H9 (cell line): ENCODE measurements at regions not wholly inside any gene's neighbourhood (a gene's known extent, or its start where the extent isn't known, plus 50 kb on each side); places are given as distances from the start of the nearest gene placed in this dataset.

Source experiments
- DNase-seq: peaks from one replicate; pipeline ENCODE4 v3.0.0-alpha.2; 2017
- H2AFZ ChIP-seq: one replicate; pipeline ENCODE4 v1.6.1; 2013; ENCODE audit warnings: mild to moderate bottlenecking, low read length, control low read depth, moderate library complexity
- H2AK5ac ChIP-seq: 2 replicates; pipeline ENCODE4 v1.6.1; 2013; ENCODE audit warnings: low read length, control low read depth, mixed read lengths; ENCODE audit not compliant: insufficient read length
- H2BK120ac ChIP-seq: one replicate; pipeline ENCODE4 v1.6.1; 2013; ENCODE audit warnings: low read depth, mild to moderate bottlenecking, low read length, control low read depth, inconsistent platforms; ENCODE audit not compliant: poor library complexity, severe bottlenecking
- H2BK12ac ChIP-seq: 2 replicates; pipeline ENCODE4 v1.6.1; 2013; ENCODE audit warnings: low read length, control low read depth, mixed read lengths, low read depth; ENCODE audit not compliant: insufficient read length
- H2BK15ac ChIP-seq: 2 replicates; pipeline ENCODE4 v1.6.1; 2013; ENCODE audit warnings: low read depth, low read length, control low read depth
- H2BK20ac ChIP-seq: one replicate; pipeline ENCODE4 v1.6.1; 2013; ENCODE audit warnings: low read depth, mild to moderate bottlenecking, low read length, control low read depth, inconsistent platforms; ENCODE audit not compliant: poor library complexity, severe bottlenecking
- H2BK5ac ChIP-seq: 2 replicates; pipeline ENCODE4 v1.6.1; 2013; ENCODE audit warnings: low read length, control low read depth, mixed read lengths; ENCODE audit not compliant: insufficient read length
- H3K14ac ChIP-seq: 2 replicates; pipeline ENCODE4 v1.6.1; 2013; ENCODE audit warnings: low read length, control low read depth; ENCODE audit not compliant: insufficient read depth
- H3K18ac ChIP-seq: 2 replicates; pipeline ENCODE4 v1.6.1; 2013; ENCODE audit warnings: low read depth, mild to moderate bottlenecking, mixed read lengths, low read length, control low read depth; ENCODE audit not compliant: insufficient read length
- H3K23ac ChIP-seq: 2 replicates; pipeline ENCODE4 v1.6.1; 2013; ENCODE audit warnings: low read length, control low read depth, mixed read lengths, low read depth; ENCODE audit not compliant: insufficient read length
- H3K23me2 ChIP-seq: 2 replicates; pipeline ENCODE4 v1.6.1; 2013; ENCODE audit warnings: low read depth, mild to moderate bottlenecking, mixed read lengths, low read length, control low read depth; ENCODE audit not compliant: insufficient read length, poor library complexity, severe bottlenecking
- H3K27ac ChIP-seq: 2 replicates; pipeline ENCODE4 v1.5.1; 2013; ENCODE audit warnings: low read length, control low read depth, mixed read lengths, low read depth; ENCODE audit not compliant: insufficient read length
- H3K27me3 ChIP-seq: 2 replicates; pipeline ENCODE4 v1.6.1; 2013; ENCODE audit warnings: low read length, control low read depth, inconsistent platforms; ENCODE audit not compliant: insufficient read depth
- H3K4ac ChIP-seq: 2 replicates; pipeline ENCODE4 v1.6.1; 2013; ENCODE audit warnings: low read depth, mild to moderate bottlenecking, control low read depth, inconsistent platforms, low read length, moderate library complexity
- H3K4me1 ChIP-seq: 2 replicates; pipeline ENCODE4 v1.6.1; 2013; ENCODE audit warnings: low read length, control low read depth, inconsistent platforms; ENCODE audit not compliant: insufficient read depth
- H3K4me2 ChIP-seq: 2 replicates; pipeline ENCODE4 v1.6.1; 2013; ENCODE audit warnings: low read length, control low read depth, mixed read lengths; ENCODE audit not compliant: insufficient read length, insufficient read depth
- H3K56ac ChIP-seq: 2 replicates; pipeline ENCODE4 v1.6.1; 2013; ENCODE audit warnings: low read depth, mild to moderate bottlenecking, mixed read lengths, low read length, control low read depth; ENCODE audit not compliant: insufficient read length
- H3K79me1 ChIP-seq: 2 replicates; pipeline ENCODE4 v1.6.1; 2013; ENCODE audit warnings: low read depth, mild to moderate bottlenecking, moderate library complexity, low read length, control low read depth, inconsistent platforms; ENCODE audit not compliant: insufficient read depth, poor library complexity, severe bottlenecking
- H3K79me2 ChIP-seq: 2 replicates; pipeline ENCODE4 v1.6.1; 2013; ENCODE audit warnings: low read length, control low read depth, inconsistent platforms; ENCODE audit not compliant: insufficient read depth
- H3K9ac ChIP-seq: 2 replicates; pipeline ENCODE4 v1.6.1; 2013; ENCODE audit warnings: low read length, control low read depth, mixed read lengths; ENCODE audit not compliant: insufficient read length; ENCODE audit errors: extremely low read depth
- H3K9me3 ChIP-seq: one replicate; pipeline ENCODE4 v1.6.1; 2013; ENCODE audit warnings: low read depth, low read length, inconsistent platforms; ENCODE audit not compliant: control insufficient read depth
- H3T11ph ChIP-seq: one replicate; pipeline ENCODE4 v1.6.1; 2013; ENCODE audit warnings: mild to moderate bottlenecking, low read length, control low read depth, inconsistent platforms
- H4K20me1 ChIP-seq: one replicate; pipeline ENCODE4 v1.6.1; 2013; ENCODE audit not compliant: control insufficient read depth, insufficient read length, insufficient read depth
- H4K5ac ChIP-seq: 2 replicates; pipeline ENCODE4 v1.6.1; 2013; ENCODE audit warnings: low read depth, mild to moderate bottlenecking, mixed read lengths, low read length, control low read depth; ENCODE audit not compliant: insufficient read length
- H4K8ac ChIP-seq: replicated peaks from 2 replicates; pipeline ENCODE4 v1.6.1; 2013; ENCODE audit warnings: low read length, control low read depth, mixed read lengths, low read depth; ENCODE audit not compliant: insufficient read length
- H4K91ac ChIP-seq: 2 replicates; pipeline ENCODE4 v1.6.1; 2013; ENCODE audit warnings: low read depth, mild to moderate bottlenecking, moderate library complexity, mixed read lengths, low read length, control low read depth; ENCODE audit not compliant: insufficient read length
- H3K27ac Mint-ChIP-seq, 3 experiments: 2 replicates in 2 of 3; 3 replicates in 1 of 3; pipeline ENCODE4 v1.8.0; 2020 to 2021; ENCODE audit warnings: mixed read lengths in 3 of 3, mild to moderate bottlenecking in 1 of 3, moderate library complexity in 1 of 3
- H3K27me3 Mint-ChIP-seq: 2 replicates; pipeline ENCODE4 v1.8.0; 2021; ENCODE audit warnings: low read depth, mild to moderate bottlenecking, moderate library complexity, mixed read lengths
- H3K36me3 Mint-ChIP-seq, 3 experiments: 2 replicates in 2 of 3; 3 replicates in 1 of 3; pipeline ENCODE4 v1.8.0; 2020 to 2021; ENCODE audit warnings: low read depth in 3 of 3, mixed read lengths in 3 of 3; ENCODE audit not compliant: insufficient read depth in 1 of 3
- H3K4me1 Mint-ChIP-seq, 2 experiments: 2 replicates each; pipeline ENCODE4 v1.8.0; 2020; ENCODE audit warnings: mixed read lengths in 2 of 2
- H3K4me3 Mint-ChIP-seq, 2 experiments: 2 replicates in 1 of 2; 3 replicates in 1 of 2; pipeline ENCODE4 v1.8.0; 2020 to 2021; ENCODE audit warnings: mild to moderate bottlenecking in 2 of 2, mixed read lengths in 2 of 2, moderate library complexity in 1 of 2
- H3K9me3 Mint-ChIP-seq, 2 experiments: 2 replicates in 1 of 2; 3 replicates in 1 of 2; pipeline ENCODE4 v1.8.0; 2020; ENCODE audit warnings: mild to moderate bottlenecking in 2 of 2, mixed read lengths in 2 of 2, moderate library complexity in 1 of 2
- CTCF ChIP-seq: fragments of 200-600 bp; sonication (generic); conservative IDR thresholded peaks from 3 replicates; pipeline ENCODE4 v1.8.0; 2021; ENCODE audit warnings: antibody characterized with exemption, mild to moderate bottlenecking
- WGBS: extraction: QIAGEN DNeasy Blood & Tissue Kit; methylation state at CpG from one replicate; pipeline ENCODE4 v1.1.7; 2013; ENCODE audit warnings: missing lambda C conversion rate, low lambda C conversion rate, mixed read lengths; ENCODE audit not compliant: insufficient read length; ENCODE audit errors: extremely low coverage; 5-methylcytosine and 5-hydroxymethylcytosine counted together

DNA sequence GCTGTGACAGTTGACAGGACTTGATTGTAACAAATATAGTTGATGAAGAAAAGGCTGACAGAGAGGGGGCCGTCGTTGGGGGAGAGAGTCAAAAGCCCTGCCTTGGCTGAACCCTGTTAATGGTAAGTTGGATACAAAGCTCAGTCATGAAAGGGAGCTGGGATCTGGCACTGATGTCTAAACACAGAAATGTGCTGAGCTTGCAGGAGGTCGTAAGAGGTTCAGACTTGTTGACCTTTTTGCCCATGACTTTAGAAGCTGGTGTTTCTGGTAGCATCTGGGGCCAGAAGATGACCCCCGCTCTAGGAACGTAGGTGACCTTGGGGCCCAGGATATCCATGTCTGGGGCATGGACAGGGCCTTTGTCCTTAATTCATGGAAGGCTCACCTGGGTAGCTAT lies 294.7 kb downstream of the TCF7L2 start:
- H3K27me3 ChIP-seq, result no peaks in the 10 kb centered on the region
- H3K4me2 ChIP-seq, result no peak overlapping the region
- H3K18ac ChIP-seq, result no peak overlapping the region
- no peak overlapping the region for H2AFZ ChIP-seq
- H4K8ac ChIP-seq, result no peak overlapping the region
- H3K79me2 ChIP-seq, result no peaks in the 10 kb centered on the region
- 0 out of 4 replicates have a peak, but pooled peaks cover 0 to 3% of the 10 kb centered on the region in 2 experiments for H3K4me1 Mint-ChIP-seq
- no peak overlapping the region for H3K4me3 Mint-ChIP-seq
- H3K27ac ChIP-seq, result no peak overlapping the region
- H3K14ac ChIP-seq, result no peak overlapping the region
- no peak overlapping the region for H3K27ac Mint-ChIP-seq
- no peaks in the 10 kb centered on the region for H3K4me1 ChIP-seq
- TF ChIP-seq CTCF, result no peak
- no peak overlapping the region for H3K4ac ChIP-seq
- H2BK20ac ChIP-seq, result no peak overlapping the region
- peaks cover 5% of the 10 kb centered on the region for H3K27me3 Mint-ChIP-seq
- no peaks in the 10 kb centered on the region for H4K20me1 ChIP-seq
- H2AK5ac ChIP-seq, result no peak overlapping the region
- no peak overlapping the region for H3T11ph ChIP-seq
- H3K79me1 ChIP-seq, result no peaks in the 10 kb centered on the region
- H3K36me3 Mint-ChIP-seq, result no peaks in the 10 kb centered on the region
- H3K9me3 Mint-ChIP-seq, result no peaks in the 10 kb centered on the region
- no peak for DNase-seq
- no peak overlapping the region for H3K23ac ChIP-seq
- H3K9me3 ChIP-seq, result no peaks in the 10 kb centered on the region
- H3K9ac ChIP-seq, result no peak overlapping the region
- H3K23me2 ChIP-seq, result no peaks in the 10 kb centered on the region
- WGBS, result no CpG with 5 or more reads among the region's 5 CpGs
- no peak overlapping the region for H2BK15ac ChIP-seq
- no peak overlapping the region for H4K5ac ChIP-seq
- H4K91ac ChIP-seq, result no peak overlapping the region
- no peak overlapping the region for H2BK12ac ChIP-seq
- H2BK120ac ChIP-seq, result no peak overlapping the region
- H2BK5ac ChIP-seq, result no peak overlapping the region
- no peak overlapping the region for H3K56ac ChIP-seq
